ENCODE measurements at regions not wholly inside any gene's neighbourhood (a gene's known extent, or its start where the extent isn't known, plus 50 kb on each side); places are given as distances from the start of the nearest gene placed in this dataset.
"Not testable (repeated sequence)": the region's sequence is repeated elsewhere in the genome, so short reads cannot be mapped to it uniquely, and the experiment has no call there.

GRCh38 chr10:35274498-35275060, 61.7 kb upstream of the CCNY start:
- Histone ChIP-seq H3K9me3 (replicated peaks; ENCODE audit: control insufficient read depth, low read depth, low read length) (no peaks in the 10 kb centered on the region), H3K27ac (ENCODE audit: low read length) (no peak overlapping the region), H3K36me3 (ENCODE audit: control insufficient read depth, insufficient read depth, low read length) (no peaks in the 10 kb centered on the region), H3K4me1 (ENCODE audit: control insufficient read depth, insufficient read depth, low read length) (peaks cover 9% of the 10 kb centered on the region), H3K4me3 (ENCODE audit: low read length) (no peak overlapping the region), H3K27me3 (ENCODE audit: control insufficient read depth, insufficient read depth, low read length) (no peaks in the 10 kb centered on the region)
- peak; percentile 70 for DNase-seq
- 47% methylated on average over 4 of the region's 9 CpGs for WGBS (ENCODE audit: insufficient coverage)

- DNase-seq: no peak
- no peaks in the 10 kb centered on the region for H3K27me3 ChIP-seq (ENCODE audit: control insufficient read depth, insufficient read depth, low read length)
- no peak overlapping the region for H3K27ac ChIP-seq (ENCODE audit: low read length)
- no peaks in the 10 kb centered on the region for H3K36me3 ChIP-seq (ENCODE audit: control insufficient read depth, insufficient read depth, low read length)
- H3K9me3 ChIP-seq (replicated peaks; ENCODE audit: control insufficient read depth, low read depth, low read length): peaks cover 2% of the 10 kb centered on the region
- H3K4me3 ChIP-seq (ENCODE audit: low read length): no peak overlapping the region
- H3K4me1 ChIP-seq (ENCODE audit: control insufficient read depth, insufficient read depth, low read length): peaks cover 4% of the 10 kb centered on the region
- no CpG with 5 or more reads among the region's 1 CpG for WGBS (ENCODE audit: insufficient coverage)
Measured at GRCh38 chr10:35276889-35277288, 59.4 kb upstream of the CCNY start.

DNA sequence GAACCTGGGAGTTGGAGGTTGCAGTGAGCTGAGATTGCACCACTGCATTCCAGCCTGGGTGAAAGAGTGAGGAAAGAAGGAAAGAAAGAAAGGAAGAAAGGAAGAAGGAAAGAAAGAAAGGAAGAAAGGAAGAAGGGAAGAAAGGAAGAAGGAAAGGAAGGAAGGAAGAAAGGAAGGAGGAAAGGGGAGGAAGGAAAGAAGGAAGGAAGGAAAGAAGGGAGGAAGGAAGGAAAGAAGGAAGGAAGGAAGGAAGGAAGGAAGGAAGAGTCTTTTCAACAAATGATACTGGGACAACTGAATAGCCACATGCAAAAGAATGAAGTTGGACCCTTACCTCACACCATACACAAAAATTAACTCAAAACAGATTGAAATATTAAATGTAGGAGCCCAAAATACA, 56.1 kb upstream of the CCNY start:
- H3K4me1 ChIP-seq (ENCODE audit: control insufficient read depth, insufficient read depth, low read length); H3K27ac ChIP-seq (ENCODE audit: low read length); H3K27me3 ChIP-seq (ENCODE audit: control insufficient read depth, insufficient read depth, low read length); H3K36me3 ChIP-seq (ENCODE audit: control insufficient read depth, insufficient read depth, low read length); DNase-seq; H3K4me3 ChIP-seq (ENCODE audit: low read length); H3K9me3 ChIP-seq (replicated peaks; ENCODE audit: control insufficient read depth, low read depth, low read length): not testable (repeated sequence)
